ENCODE measurements at regions not wholly inside any gene's neighbourhood (a gene's known extent, or its start where the extent isn't known, plus 50 kb on each side); places are given as distances from the start of the nearest gene placed in this dataset.

- no peak for TF ChIP-seq CTCF (IDR thresholded peaks at IDR 0.05; ENCODE audit: borderline replicate concordance, control extremely low read depth, extremely low read depth, insufficient read depth, missing control alignments)
- no peak for DNase-seq (ENCODE audit: low spot score)
- in situ Hi-C loops (cut with MboI; ENCODE audit: low sequenced_read_pairs, unreplicated experiment), result no loop called here
These were observed 102.6 kb upstream of the LIPC start for GRCh38 chr15:58329211-58329610.

GRCh38 chr15:58329781-58330671 lies 101.8 kb upstream of the LIPC start:
- TF ChIP-seq CTCF (IDR thresholded peaks at IDR 0.05; ENCODE audit: borderline replicate concordance, control extremely low read depth, extremely low read depth, insufficient read depth, missing control alignments), result no peak
- no peak for DNase-seq (ENCODE audit: low spot score)
- in situ Hi-C loops (cut with MboI; ENCODE audit: low sequenced_read_pairs, unreplicated experiment), result no loop called here

- no peak for DNase-seq (ENCODE audit: low spot score)
- in situ Hi-C loops (cut with MboI; ENCODE audit: low sequenced_read_pairs, unreplicated experiment), result no loop called here
- TF ChIP-seq CTCF (IDR thresholded peaks at IDR 0.05; ENCODE audit: borderline replicate concordance, control extremely low read depth, extremely low read depth, insufficient read depth, missing control alignments), result no peak
These were observed 100.8 kb upstream of the LIPC start for GRCh38 chr15:58330741-58331559.

- no peak for DNase-seq (ENCODE audit: low spot score)
- in situ Hi-C loops (cut with MboI; ENCODE audit: low sequenced_read_pairs, unreplicated experiment), result no loop called here
- TF ChIP-seq CTCF (IDR thresholded peaks at IDR 0.05; ENCODE audit: borderline replicate concordance, control extremely low read depth, extremely low read depth, insufficient read depth, missing control alignments), result no peak
These were observed 100.3 kb upstream of the LIPC start for GRCh38 chr15:58331560-58331912.

- no peak for TF ChIP-seq CTCF (IDR thresholded peaks at IDR 0.05; ENCODE audit: borderline replicate concordance, control extremely low read depth, extremely low read depth, insufficient read depth, missing control alignments)
- peak; percentile 58 for DNase-seq (ENCODE audit: low spot score)
- in situ Hi-C loops (cut with MboI; ENCODE audit: low sequenced_read_pairs, unreplicated experiment), result no loop called here
These were observed 99.7 kb upstream of the LIPC start for GRCh38 chr15:58331913-58332675.
